ENCODE measurements at regions not wholly inside any gene's neighbourhood (a gene's known extent, or its start where the extent isn't known, plus 50 kb on each side); places are given as distances from the start of the nearest gene placed in this dataset.

DNA sequence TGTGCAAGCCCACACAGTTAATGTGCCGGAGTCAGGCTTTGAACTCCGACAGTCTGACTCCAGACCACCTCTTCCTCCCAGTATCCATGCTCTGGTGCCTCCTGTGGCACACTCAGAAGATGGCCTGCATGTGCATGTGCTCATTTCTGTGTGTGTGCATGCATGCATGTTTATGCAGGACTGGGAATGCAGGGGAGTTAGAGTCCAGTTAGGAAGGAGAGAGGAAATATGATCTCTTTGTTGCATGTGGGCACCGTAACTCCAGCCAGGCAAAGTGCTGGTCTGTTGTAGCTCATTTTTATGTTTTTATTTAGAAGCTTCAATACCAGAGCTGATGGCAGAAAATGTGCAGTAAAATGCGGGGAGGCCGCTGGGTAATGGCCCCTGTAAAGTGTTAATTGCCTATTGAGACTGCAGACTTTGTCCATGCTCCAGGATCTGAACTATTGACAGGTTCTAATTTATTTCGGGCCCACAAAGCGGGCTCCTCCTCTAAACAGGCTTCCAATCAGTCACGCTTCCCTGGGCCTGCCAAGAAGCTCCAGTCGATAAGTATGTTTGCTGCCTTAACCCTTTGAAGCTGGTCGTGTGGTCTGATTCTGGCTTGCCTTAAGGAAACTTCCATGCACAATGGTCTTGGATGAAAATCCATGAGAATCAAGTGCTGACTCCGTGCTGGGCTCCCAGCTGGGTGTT lies 248.3 kb downstream of the DHX35 start:
- Histone ChIP-seq H3K36me3 (ENCODE audit: insufficient read depth, low read length) (no peaks in the 10 kb centered on the region), H3K9me3 (ENCODE audit: insufficient read depth, low read depth, low read length) (no peaks in the 10 kb centered on the region), H3K4me1 (ENCODE audit: insufficient read depth, low read length, poor library complexity, severe bottlenecking) (peaks cover 4% of the 10 kb centered on the region), H3K4me2 (ENCODE audit: low read depth, low read length, poor library complexity, severe bottlenecking) (no peak overlapping the region), H3F3A (ENCODE audit: low read depth) (no peaks in the 10 kb centered on the region), H2AFZ (ENCODE audit: low read length) (no peak overlapping the region), H3K9me2 (replicated peaks; ENCODE audit: low read depth, low read length) (no peaks in the 10 kb centered on the region), H4K20me1 (ENCODE audit: insufficient read depth, low read length, poor library complexity, severe bottlenecking) (no peaks in the 10 kb centered on the region), H3K27me3 (ENCODE audit: insufficient read depth, low read length, poor library complexity, severe bottlenecking) (no peaks in the 10 kb centered on the region), H3K4me3 (ENCODE audit: low read length, poor library complexity, severe bottlenecking) (no peak overlapping the region), H3K9ac (ENCODE audit: low read depth, low read length, poor library complexity, severe bottlenecking) (no peak overlapping the region), H3K79me2 (ENCODE audit: insufficient read depth, low read length) (no peaks in the 10 kb centered on the region)
- TF ChIP-seq, protein P1, sequence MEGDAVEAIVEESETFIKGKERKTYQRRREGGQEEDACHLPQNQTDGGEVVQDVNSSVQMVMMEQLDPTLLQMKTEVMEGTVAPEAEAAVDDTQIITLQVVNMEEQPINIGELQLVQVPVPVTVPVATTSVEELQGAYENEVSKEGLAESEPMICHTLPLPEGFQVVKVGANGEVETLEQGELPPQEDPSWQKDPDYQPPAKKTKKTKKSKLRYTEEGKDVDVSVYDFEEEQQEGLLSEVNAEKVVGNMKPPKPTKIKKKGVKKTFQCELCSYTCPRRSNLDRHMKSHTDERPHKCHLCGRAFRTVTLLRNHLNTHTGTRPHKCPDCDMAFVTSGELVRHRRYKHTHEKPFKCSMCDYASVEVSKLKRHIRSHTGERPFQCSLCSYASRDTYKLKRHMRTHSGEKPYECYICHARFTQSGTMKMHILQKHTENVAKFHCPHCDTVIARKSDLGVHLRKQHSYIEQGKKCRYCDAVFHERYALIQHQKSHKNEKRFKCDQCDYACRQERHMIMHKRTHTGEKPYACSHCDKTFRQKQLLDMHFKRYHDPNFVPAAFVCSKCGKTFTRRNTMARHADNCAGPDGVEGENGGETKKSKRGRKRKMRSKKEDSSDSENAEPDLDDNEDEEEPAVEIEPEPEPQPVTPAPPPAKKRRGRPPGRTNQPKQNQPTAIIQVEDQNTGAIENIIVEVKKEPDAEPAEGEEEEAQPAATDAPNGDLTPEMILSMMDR (conservative IDR thresholded peaks at IDR 0.05; ENCODE audit: low read length): no peak
- no peak for TF ChIP-seq EZH2phosphoT487 (IDR thresholded peaks at IDR 0.05; ENCODE audit: borderline replicate concordance)

DNA sequence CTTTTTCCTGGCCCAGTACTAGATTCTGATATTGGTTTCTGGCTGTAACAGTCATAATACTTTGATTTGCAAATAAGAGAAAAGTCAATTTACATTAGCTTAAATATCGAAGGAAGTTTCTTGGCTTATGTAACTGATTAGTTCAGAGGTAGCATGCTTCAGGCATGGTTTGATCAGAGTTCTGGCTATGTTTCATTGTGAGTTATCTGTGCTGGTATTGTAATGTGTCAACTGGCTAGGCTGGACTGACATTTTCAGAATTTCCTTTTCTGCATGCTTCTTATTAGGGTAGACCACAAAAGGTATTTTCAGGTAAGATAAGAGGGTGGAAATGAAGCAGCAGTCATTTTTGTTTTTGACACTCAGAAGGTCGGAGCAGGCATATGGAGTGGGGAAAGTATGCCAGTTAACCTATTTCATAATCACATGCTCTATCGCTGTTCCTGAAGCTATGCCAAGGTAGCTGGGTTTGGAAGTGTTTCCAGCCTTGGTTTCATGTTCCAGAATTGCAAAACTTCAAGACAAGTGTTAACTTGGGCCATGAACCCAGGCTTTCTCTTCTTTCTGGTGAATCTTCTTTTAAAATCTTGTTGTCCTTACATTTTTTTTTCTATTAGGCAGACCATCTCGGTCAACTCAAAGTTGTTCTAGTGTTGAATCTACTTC lies 244.9 kb downstream of the DHX35 start:
- H4K20me1 ChIP-seq (ENCODE audit: insufficient read depth, low read length, poor library complexity, severe bottlenecking): no peaks in the 10 kb centered on the region

DNA sequence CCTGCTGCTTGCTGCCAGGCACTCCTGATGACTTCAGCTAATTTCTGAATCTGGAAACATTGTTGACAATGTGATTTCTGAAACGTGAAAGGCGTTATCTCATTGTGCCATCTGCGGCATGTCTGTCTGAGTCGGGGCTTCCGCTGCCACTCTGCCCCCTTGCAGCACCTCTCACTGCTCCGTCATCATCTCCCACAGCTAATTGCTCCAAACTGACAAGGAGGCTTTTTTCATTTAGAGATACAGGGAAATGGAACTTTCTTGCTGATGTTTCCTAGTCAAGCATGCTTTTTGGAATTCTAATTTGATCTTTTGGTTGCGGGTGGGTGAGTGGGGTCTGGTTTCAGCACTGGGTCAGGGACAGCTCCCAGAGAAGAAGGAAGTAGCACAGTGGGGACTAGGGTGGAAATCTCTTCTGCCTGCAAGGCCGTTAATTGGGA lies 233.5 kb downstream of the DHX35 start:
- Histone ChIP-seq H3K9ac (ENCODE audit: low read depth, low read length, poor library complexity, severe bottlenecking) (no peak overlapping the region), H3K4me1 (ENCODE audit: insufficient read depth, low read length, poor library complexity, severe bottlenecking) (no peaks in the 10 kb centered on the region), H3K4me2 (ENCODE audit: low read depth, low read length, poor library complexity, severe bottlenecking) (no peak overlapping the region), H3K9me3 (ENCODE audit: insufficient read depth, low read depth, low read length) (no peaks in the 10 kb centered on the region), H3K9me2 (replicated peaks; ENCODE audit: low read depth, low read length) (no peaks in the 10 kb centered on the region), H3F3A (ENCODE audit: low read depth) (no peaks in the 10 kb centered on the region), H3K4me3 (ENCODE audit: low read length, poor library complexity, severe bottlenecking) (no peak overlapping the region), H3K79me2 (ENCODE audit: insufficient read depth, low read length) (no peaks in the 10 kb centered on the region), H2AFZ (ENCODE audit: low read length) (no peak overlapping the region), H4K20me1 (ENCODE audit: insufficient read depth, low read length, poor library complexity, severe bottlenecking) (no peaks in the 10 kb centered on the region), H3K36me3 (ENCODE audit: insufficient read depth, low read length) (no peaks in the 10 kb centered on the region), H3K27me3 (ENCODE audit: insufficient read depth, low read length, poor library complexity, severe bottlenecking) (no peaks in the 10 kb centered on the region)
- TF ChIP-seq, protein P1 (conservative IDR thresholded peaks at IDR 0.05; ENCODE audit: low read length): no peak
- no peak for TF ChIP-seq EZH2phosphoT487 (IDR thresholded peaks at IDR 0.05; ENCODE audit: borderline replicate concordance)

More for the DNA sequence above, 244.9 kb downstream of the DHX35 start:
- H3K27me3 ChIP-seq (ENCODE audit: insufficient read depth, low read length, poor library complexity, severe bottlenecking): no peaks in the 10 kb centered on the region
- no peaks in the 10 kb centered on the region for H3K79me2 ChIP-seq (ENCODE audit: insufficient read depth, low read length)
- H3K4me1 ChIP-seq (ENCODE audit: insufficient read depth, low read length, poor library complexity, severe bottlenecking): no peaks in the 10 kb centered on the region
- no peak overlapping the region for H3K4me2 ChIP-seq (ENCODE audit: low read depth, low read length, poor library complexity, severe bottlenecking)
- H3K36me3 ChIP-seq (ENCODE audit: insufficient read depth, low read length): no peaks in the 10 kb centered on the region
- H3K9me2 ChIP-seq (replicated peaks; ENCODE audit: low read depth, low read length): no peaks in the 10 kb centered on the region
- H2AFZ ChIP-seq (ENCODE audit: low read length): no peak overlapping the region
- TF ChIP-seq EZH2phosphoT487 (IDR thresholded peaks at IDR 0.05; ENCODE audit: borderline replicate concordance): no peak
- TF ChIP-seq, protein P1 (conservative IDR thresholded peaks at IDR 0.05; ENCODE audit: low read length): no peak
- H3K9me3 ChIP-seq (ENCODE audit: insufficient read depth, low read depth, low read length): no peaks in the 10 kb centered on the region
- H3K4me3 ChIP-seq (ENCODE audit: low read length, poor library complexity, severe bottlenecking): no peak overlapping the region
- no peak overlapping the region for H3K9ac ChIP-seq (ENCODE audit: low read depth, low read length, poor library complexity, severe bottlenecking)
- no peaks in the 10 kb centered on the region for H3F3A ChIP-seq (ENCODE audit: low read depth)
